Neural crest cell (in vitro differentiated cells): ENCODE measurements at regions not wholly inside any gene's neighbourhood (a gene's known extent, or its start where the extent isn't known, plus 50 kb on each side); places are given as distances from the start of the nearest gene placed in this dataset.

Source experiments
- DNase-seq: peaks from one replicate; pipeline ENCODE4 v3.0.0; 2021; ENCODE audit warnings: low read depth, mixed read lengths, low spot score
- H3K27ac Mint-ChIP-seq: one replicate; pipeline ENCODE4 v1.8.0; 2021; ENCODE audit warnings: mild to moderate bottlenecking, mixed read lengths; ENCODE audit not compliant: unreplicated experiment
- H3K27me3 Mint-ChIP-seq: 2 replicates; pipeline ENCODE4 v1.8.0; 2021; ENCODE audit warnings: low read depth, mild to moderate bottlenecking, mixed read lengths
- H3K36me3 Mint-ChIP-seq: 2 replicates; pipeline ENCODE4 v1.8.0; 2021; ENCODE audit warnings: low read depth, mild to moderate bottlenecking, mixed read lengths
- H3K4me1 Mint-ChIP-seq: 2 replicates; pipeline ENCODE4 v1.8.0; 2021; ENCODE audit warnings: mixed read lengths
- H3K4me3 Mint-ChIP-seq: one replicate; pipeline ENCODE4 v1.8.0; 2021; ENCODE audit warnings: mild to moderate bottlenecking, mixed read lengths
- H3K9me3 Mint-ChIP-seq: 2 replicates; pipeline ENCODE4 v1.8.0; 2021; ENCODE audit warnings: mixed read lengths
- TF ChIP-seq, protein P1 (sequence below): fragments of 200-600 bp; sonication (generic); conservative IDR thresholded peaks from 2 replicates; pipeline ENCODE4 v1.5.0; 2021; ENCODE audit warnings: antibody characterized with exemption, mild to moderate bottlenecking

DNA sequence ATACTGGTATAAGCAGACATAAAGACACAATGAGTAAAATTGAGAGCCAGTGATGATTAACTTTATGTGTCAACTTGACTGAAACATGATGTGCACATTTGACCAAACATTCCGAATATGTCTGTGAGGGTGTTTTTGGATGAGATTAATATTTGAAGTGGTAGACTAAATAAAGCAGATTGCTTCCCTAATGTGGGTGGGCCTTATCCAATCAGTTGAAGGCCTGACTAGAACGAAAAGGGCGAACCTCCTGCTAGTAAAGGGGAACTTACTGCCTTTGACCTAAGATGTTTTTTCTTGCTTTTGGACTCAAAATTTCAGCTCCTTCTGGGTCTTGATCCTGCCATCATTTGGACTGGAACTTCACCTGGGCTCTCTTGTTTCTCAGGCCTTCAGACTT is 1387.7 kb upstream of the CDH6 start:
- Mint-ChIP-seq H3K4me1 (no peaks in the 10 kb centered on the region), H3K36me3 (no peaks in the 10 kb centered on the region)
- TF ChIP-seq, protein P1, sequence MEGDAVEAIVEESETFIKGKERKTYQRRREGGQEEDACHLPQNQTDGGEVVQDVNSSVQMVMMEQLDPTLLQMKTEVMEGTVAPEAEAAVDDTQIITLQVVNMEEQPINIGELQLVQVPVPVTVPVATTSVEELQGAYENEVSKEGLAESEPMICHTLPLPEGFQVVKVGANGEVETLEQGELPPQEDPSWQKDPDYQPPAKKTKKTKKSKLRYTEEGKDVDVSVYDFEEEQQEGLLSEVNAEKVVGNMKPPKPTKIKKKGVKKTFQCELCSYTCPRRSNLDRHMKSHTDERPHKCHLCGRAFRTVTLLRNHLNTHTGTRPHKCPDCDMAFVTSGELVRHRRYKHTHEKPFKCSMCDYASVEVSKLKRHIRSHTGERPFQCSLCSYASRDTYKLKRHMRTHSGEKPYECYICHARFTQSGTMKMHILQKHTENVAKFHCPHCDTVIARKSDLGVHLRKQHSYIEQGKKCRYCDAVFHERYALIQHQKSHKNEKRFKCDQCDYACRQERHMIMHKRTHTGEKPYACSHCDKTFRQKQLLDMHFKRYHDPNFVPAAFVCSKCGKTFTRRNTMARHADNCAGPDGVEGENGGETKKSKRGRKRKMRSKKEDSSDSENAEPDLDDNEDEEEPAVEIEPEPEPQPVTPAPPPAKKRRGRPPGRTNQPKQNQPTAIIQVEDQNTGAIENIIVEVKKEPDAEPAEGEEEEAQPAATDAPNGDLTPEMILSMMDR: no peak

DNA sequence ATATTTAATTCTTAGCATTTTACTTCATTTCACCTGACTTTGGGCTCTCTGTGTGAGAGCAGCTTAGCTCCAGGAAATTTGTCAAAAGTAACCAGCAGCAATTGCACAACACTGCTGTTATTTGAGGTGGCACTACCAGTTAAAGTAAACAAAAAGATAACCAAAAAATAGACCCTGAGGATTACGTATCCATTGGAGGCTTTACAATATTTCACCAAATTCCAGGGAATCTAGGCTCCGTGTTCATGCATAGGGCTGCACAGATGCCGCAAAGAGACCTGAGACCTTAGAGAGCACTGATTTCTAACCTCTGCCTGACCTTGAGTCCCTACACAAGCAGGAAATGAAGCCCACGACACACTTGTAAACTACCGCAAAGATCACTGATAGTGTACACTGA is 1392.7 kb upstream of the CDH6 start:
- no peak for DNase-seq
- Mint-ChIP-seq H3K9me3 (no peaks in the 10 kb centered on the region), H3K27ac (no peak overlapping the region), H3K4me1 (no peaks in the 10 kb centered on the region), H3K36me3 (no peaks in the 10 kb centered on the region), H3K27me3 (no peaks in the 10 kb centered on the region), H3K4me3 (no peak overlapping the region)
- TF ChIP-seq, protein P1: no peak

More for the DNA sequence above, 1387.7 kb upstream of the CDH6 start:
- Mint-ChIP-seq H3K27ac (no peak overlapping the region), H3K4me3 (no peak overlapping the region), H3K9me3 (no peaks in the 10 kb centered on the region), H3K27me3 (no peaks in the 10 kb centered on the region)
- DNase-seq: no peak

DNA sequence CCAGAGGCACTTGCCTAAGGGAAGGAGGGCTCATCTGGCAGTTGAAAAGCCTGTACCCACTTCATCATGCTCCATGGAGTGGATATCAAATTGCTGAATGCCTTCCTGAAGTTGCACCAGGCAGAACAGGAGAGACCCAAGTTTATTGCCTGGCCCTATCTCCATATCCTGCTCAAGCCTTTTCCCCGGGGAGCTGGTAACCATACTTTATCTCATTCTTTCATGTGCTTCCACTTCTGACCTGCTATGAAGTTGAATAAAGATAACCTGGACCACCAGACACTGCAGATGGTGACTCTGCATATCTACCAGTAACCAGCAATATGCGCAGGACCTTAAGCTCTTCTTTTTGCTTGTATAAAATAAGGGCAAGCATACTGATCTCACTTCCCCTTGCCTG is 1397.5 kb upstream of the CDH6 start:
- Mint-ChIP-seq H3K4me3 (no peak overlapping the region), H3K27ac (no peak overlapping the region), H3K36me3 (no peaks in the 10 kb centered on the region), H3K9me3 (no peaks in the 10 kb centered on the region), H3K4me1 (peaks cover 4% of the 10 kb centered on the region), H3K27me3 (no peaks in the 10 kb centered on the region)
- TF ChIP-seq, protein P1: no peak
- DNase-seq: no peak

DNA sequence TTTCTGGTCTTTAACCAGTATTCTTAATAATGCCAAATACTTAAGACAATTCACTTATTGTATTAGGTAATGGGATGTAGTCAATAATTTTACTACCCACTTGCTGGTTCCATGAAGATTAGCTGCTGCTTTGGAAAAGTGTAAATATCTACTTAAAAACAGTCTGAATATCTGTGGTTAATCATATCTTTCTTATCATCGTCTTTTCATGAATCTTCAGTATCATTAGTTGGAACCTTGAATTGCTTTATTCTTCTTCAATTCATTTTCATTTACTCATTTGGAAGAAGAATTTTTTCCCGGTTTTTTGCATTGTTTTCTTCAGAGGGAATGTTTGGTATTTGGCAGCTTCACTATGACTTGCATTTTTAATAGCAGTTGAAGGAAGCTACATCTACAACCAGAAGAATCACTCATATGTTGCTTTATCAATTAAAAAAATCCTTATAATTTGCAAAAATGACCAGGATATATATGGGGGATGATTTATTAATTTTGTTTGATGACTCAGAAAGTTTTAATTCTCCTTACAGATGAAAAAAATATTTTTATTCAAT is 1398.3 kb upstream of the CDH6 start:
- H3K4me3 Mint-ChIP-seq: no peak overlapping the region
- peaks cover 4% of the 10 kb centered on the region for H3K4me1 Mint-ChIP-seq
- no peaks in the 10 kb centered on the region for H3K27me3 Mint-ChIP-seq
- H3K36me3 Mint-ChIP-seq: no peaks in the 10 kb centered on the region
- TF ChIP-seq, protein P1: no peak
- no peaks in the 10 kb centered on the region for H3K9me3 Mint-ChIP-seq
- no peak for DNase-seq
- peak overlapping the region; percentile 12 for H3K27ac Mint-ChIP-seq

DNA sequence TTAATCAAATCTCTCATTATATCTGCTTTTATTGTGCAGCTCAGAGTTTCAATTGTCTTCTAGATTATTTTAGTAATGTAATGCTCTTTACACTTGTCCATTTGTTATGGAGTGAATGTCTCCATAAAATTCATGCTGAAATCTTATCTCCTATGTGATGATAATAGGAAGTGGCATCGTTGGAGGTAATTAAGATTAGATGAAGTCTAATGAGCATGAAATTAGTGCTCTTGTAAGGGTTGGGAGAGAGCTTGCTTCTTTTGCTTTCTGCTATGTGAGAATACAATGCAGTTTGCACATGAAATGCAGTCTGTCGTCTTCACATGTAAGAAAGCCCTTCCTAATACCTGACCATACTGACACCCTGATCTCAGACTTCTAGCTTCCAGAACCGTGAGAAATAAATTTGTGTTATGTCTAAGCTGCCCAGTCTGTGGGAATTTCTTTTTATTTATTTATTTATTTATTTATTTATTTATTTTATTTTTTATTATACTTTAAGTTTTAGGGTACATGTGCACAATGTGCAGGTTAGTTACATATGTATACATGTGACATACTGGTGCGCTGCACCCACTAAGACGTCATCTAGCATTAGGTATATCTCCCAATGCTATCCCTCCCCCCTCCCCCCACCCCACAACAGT is 1399.2 kb upstream of the CDH6 start:
- no peaks in the 10 kb centered on the region for H3K36me3 Mint-ChIP-seq
- no peaks in the 10 kb centered on the region for H3K9me3 Mint-ChIP-seq
- H3K4me3 Mint-ChIP-seq: no peak overlapping the region
- TF ChIP-seq, protein P1: no peak
- H3K4me1 Mint-ChIP-seq: peaks cover 4% of the 10 kb centered on the region
- H3K27me3 Mint-ChIP-seq: no peaks in the 10 kb centered on the region
- no peak overlapping the region for H3K27ac Mint-ChIP-seq
- DNase-seq: no peak
